GM18517 (cell line): ENCODE measurements at regions not wholly inside any gene's neighbourhood (a gene's known extent, or its start where the extent isn't known, plus 50 kb on each side); places are given as distances from the start of the nearest gene placed in this dataset.
"Not testable (repeated sequence)": the region's sequence is repeated elsewhere in the genome, so short reads cannot be mapped to it uniquely, and the experiment has no call there.

Source experiments
- ATAC-seq: cut with Tn5 transposase; IDR thresholded peaks from one replicate; pipeline ENCODE4 v1.9.1; 2021; ENCODE audit warnings: mild to moderate bottlenecking, moderate library complexity; ENCODE audit not compliant: unreplicated experiment

DNA sequence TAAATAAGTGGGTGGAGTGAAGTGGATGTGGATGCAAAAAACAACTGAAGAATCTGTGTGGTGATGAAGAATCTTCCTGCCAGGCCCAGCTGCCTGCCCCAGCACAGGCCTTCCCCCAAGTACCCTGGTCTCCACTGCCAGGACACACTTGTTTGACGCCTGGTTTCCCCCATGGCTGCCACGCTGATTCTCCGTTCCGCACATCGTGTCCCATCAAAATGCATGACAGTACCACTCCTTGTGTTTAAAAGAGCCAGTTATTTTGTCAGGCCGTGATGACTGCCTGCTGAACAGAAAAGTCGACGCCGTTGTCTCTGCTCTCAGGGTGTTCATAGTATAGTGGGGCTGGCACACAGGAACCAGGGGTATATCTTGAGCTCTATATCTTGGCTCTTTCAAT lies 50.3 kb upstream of the KYNU start:
- ATAC-seq = no peak

GRCh38 chr2:142825861-142826260 lies 51.6 kb upstream of the KYNU start:
- ATAC-seq = no peak

GRCh38 chr2:142824756-142825155 lies 52.7 kb upstream of the KYNU start:
- no peak for ATAC-seq

DNA sequence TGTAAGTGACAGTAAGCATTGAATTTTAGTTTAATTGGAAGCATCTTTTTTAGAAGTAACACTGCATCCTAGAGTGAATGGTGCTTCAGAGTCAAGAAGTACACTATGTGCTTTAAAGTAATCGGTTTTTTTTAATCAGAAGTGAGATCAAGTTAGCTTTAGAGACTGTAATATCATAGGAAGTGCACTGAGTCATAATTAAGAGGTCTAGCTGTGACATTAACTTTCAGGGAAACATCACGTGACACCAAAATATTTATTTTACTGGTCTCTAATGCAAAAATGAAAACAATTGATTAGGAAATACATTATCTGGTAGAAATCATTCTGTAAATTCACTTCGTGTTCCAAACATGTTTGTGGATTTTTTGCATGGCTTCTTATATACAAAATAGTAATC lies 55.3 kb upstream of the KYNU start:
- no peak for ATAC-seq

- ATAC-seq = no peak
Measured at GRCh38 chr2:142819411-142819810, 58.1 kb upstream of the KYNU start.

- no peak for ATAC-seq
Measured at GRCh38 chr2:142815375-142815774, 62.1 kb upstream of the KYNU start.

GRCh38 chr2:142813830-142814829 lies 63.3 kb upstream of the KYNU start:
- no peak for ATAC-seq

DNA sequence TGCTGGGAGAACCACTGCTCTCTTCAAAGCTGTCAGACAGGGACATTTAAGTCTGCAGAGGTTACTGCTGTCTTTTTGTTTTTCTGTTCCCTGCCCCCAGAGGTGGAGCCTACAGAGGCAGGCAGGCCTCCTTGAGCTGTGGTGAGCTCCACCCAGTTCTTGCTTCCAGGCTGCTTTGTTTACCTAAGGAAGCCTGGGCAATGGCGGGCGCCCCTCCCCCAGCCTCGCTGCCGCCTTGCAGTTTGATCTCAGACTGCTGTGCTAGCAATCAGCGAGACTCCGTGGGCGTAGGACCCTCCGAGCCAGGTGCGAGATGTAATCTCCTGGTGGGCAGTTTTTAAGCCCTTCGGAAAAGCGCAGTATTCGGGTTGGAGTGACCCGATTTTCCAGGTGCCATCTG lies 65.8 kb upstream of the KYNU start:
- ATAC-seq = not testable (repeated sequence)

DNA sequence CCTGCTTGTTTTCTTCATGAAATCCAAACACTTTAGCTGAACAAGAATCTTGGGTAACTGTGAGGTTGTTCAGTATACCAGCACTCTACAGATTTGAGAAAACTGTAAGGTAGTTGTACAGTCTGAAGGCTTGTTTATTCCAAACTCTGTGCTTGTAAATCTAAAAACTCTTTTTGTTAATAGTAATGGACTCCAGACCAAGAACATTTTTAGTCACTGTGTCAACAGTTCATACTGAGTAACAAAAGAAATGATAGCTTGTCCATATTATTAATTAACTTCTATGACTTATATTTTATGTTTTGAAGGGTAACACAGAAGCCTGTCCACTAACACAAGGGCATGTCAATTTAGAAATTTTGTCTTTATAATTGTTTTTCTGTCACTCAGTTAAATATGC lies 72.2 kb upstream of the KYNU start:
- no peak for ATAC-seq

DNA sequence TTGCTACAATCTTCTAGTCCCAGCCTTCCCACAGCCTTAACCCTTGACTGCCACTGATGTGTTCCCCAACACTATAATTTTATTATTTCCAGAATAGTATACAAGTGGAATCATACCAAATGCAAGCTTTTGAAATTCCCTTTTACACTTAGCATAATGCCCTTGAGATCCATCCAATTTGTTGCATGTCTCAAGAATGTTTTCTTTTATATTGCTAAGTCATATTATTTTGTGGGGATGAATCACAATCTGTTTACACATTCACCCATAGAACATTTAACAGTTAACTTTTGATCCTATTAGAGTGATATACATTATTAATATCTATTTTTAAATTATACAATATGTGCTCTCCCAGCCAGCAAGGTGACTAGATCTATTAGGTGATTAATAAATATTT lies 74.3 kb upstream of the KYNU start:
- ATAC-seq = no peak

DNA sequence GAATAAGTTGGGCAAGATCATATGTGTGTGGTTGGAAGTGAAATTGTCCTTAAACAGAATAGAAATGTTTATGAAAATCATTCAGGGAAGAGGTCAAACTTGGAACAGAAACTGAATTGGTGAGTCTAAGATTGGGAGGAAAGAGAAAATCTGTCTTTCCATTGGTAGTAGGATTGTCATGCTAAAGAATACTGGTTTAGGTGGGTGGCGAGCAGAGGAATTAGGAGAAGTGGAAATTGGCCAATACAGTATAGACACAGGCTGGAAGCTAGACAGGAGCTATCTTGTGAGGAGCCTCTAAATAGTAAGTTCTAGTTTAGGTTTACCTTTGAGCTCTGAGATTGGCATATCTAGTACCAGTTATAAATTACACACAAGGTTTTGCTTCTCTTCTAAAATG lies 80.9 kb upstream of the KYNU start:
- ATAC-seq = no peak

- ATAC-seq = no peak
Measured at GRCh38 chr2:142796161-142796560, 81.3 kb upstream of the KYNU start.

- no peak for ATAC-seq
Measured at GRCh38 chr2:142794850-142795249, 82.6 kb upstream of the KYNU start.

DNA sequence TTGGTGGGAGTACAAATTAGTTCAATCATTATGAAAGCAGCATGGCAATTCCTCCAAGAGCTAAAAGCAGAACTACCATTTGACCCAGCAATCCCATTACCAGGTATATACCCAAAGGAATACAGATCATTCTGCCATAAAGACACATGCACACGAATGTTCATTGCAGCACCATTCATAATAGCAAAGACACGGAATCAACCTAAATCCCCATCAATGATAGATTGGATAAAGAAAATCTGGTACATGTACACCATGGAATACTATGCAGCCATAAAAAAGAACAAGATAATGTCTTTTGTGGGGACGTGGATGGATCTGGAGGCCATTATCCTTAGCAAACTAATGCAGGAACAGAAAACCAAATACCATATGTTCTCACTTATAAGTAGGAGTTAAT lies 85.1 kb upstream of the KYNU start:
- not testable (repeated sequence) for ATAC-seq

- no peak for ATAC-seq
Measured at GRCh38 chr2:142791335-142791734, 86.1 kb upstream of the KYNU start.

DNA sequence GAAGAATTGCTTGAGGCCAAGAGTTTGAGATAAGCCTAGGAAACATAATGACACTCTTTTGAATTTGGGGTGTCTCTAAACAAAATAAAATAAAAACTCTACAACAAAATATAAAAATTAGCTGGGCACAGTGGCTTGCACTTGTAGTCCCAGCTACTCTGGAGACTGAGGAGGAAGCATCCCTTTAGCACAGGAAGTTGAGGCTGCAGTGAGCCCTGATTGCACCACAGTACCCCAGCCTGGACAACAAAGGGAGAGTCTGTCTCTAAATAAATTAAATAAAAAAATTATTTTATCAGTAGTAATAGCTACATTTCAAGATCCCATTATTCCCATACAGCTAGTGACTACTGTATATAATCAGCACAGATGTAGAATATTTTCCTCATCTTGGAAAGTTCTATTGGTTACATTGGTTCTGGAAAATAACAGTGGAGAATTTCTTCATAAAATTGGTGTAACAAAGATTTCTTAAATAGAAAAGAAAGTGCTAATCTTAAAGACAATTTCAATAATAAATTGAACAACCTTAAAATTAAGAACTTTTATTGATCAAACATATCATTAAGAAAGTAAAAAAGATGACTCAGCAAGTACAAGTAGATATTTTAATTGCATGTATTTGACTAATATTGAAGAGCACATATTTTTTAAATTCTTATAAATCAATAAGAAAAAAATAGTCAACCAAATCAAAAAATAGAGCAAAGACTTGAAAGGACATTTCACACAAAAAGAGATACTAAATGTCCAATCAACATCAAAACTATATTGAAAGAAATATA lies 90.4 kb upstream of the KYNU start:
- no peak for ATAC-seq

DNA sequence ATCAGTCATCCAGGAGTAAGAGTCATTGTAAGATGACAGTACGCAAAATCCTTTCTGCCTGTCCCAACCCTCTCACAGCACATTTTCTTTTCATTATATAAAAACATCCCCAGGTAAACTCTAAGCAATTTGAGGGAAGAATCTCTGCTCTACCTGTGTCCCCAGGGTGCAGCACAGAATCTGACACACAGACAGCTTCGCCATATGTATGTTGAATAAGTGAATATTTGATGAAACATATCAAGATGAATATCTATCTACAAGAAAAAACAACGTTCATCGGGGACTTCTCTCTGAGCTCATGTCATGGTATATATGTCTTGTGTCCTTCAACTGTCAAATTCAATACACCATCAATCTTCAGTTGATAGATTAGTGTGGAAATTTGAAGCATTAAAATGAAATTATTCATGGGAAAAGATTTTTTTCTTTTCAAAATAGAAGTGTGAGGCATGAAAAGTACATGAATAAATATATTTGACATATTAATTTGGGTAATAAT lies 94.5 kb upstream of the KYNU start:
- no peak for ATAC-seq

- ATAC-seq = no peak
Measured at GRCh38 chr2:142781146-142781545, 96.3 kb upstream of the KYNU start.

DNA sequence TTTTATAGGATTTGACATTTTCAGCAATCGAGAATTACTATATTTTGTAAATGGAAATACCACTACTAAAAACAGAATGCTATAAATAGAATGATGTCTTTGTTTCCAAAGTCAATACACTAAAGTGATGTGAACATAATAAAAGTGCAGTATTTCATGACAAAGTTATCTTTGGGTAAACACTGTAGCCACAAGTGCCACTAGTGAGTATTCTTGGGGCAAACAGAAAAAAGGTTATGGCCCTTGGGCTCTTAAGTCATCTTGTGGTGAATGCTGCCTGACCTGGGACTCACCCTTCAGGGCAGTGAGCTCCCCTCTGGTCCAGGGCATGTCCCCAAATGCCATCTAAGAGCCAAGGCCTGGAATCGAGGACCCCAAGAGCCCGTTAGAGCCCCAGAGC lies 99.2 kb upstream of the KYNU start:
- ATAC-seq = no peak

DNA sequence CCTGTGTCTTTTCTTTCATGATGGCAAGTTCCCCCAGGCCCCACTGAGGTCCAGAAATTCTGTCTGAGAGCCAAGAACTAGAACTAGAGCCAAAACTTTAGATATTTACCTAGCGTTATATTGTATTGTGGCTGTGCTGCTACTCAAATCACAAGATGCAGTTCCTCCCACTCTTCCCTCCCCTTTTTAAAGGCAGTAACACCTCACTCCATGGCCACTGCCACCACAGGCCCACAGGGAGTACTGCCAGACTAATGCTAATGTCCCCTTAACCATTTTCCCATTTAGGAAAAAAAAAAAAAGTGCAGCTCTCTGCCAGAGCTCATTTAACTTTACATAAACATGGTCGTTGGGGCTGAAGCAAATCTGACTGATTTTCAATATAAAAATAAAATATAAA lies 99.7 kb upstream of the KYNU start:
- ATAC-seq = no peak

- ATAC-seq = no peak
Measured at GRCh38 chr2:142769761-142770160, 107.7 kb upstream of the KYNU start.

- no peak for ATAC-seq
Measured at GRCh38 chr2:142767847-142768246, 109.6 kb upstream of the KYNU start.
